H9 (cell line): ENCODE measurements at regions not wholly inside any gene's neighbourhood (a gene's known extent, or its start where the extent isn't known, plus 50 kb on each side); places are given as distances from the start of the nearest gene placed in this dataset.

ENCODE experiments used
- DNase-seq: peaks from one replicate; pipeline ENCODE4 v3.0.0-alpha.2; 2017
- H2AFZ ChIP-seq: one replicate; pipeline ENCODE4 v1.6.1; 2013; ENCODE audit warnings: mild to moderate bottlenecking, low read length, control low read depth, moderate library complexity
- H2AK5ac ChIP-seq: 2 replicates; pipeline ENCODE4 v1.6.1; 2013; ENCODE audit warnings: low read length, control low read depth, mixed read lengths; ENCODE audit not compliant: insufficient read length
- H2BK120ac ChIP-seq: one replicate; pipeline ENCODE4 v1.6.1; 2013; ENCODE audit warnings: low read depth, mild to moderate bottlenecking, low read length, control low read depth, inconsistent platforms; ENCODE audit not compliant: poor library complexity, severe bottlenecking
- H2BK12ac ChIP-seq: 2 replicates; pipeline ENCODE4 v1.6.1; 2013; ENCODE audit warnings: low read length, control low read depth, mixed read lengths, low read depth; ENCODE audit not compliant: insufficient read length
- H2BK15ac ChIP-seq: 2 replicates; pipeline ENCODE4 v1.6.1; 2013; ENCODE audit warnings: low read depth, low read length, control low read depth
- H2BK20ac ChIP-seq: one replicate; pipeline ENCODE4 v1.6.1; 2013; ENCODE audit warnings: low read depth, mild to moderate bottlenecking, low read length, control low read depth, inconsistent platforms; ENCODE audit not compliant: poor library complexity, severe bottlenecking
- H2BK5ac ChIP-seq: 2 replicates; pipeline ENCODE4 v1.6.1; 2013; ENCODE audit warnings: low read length, control low read depth, mixed read lengths; ENCODE audit not compliant: insufficient read length
- H3K14ac ChIP-seq: 2 replicates; pipeline ENCODE4 v1.6.1; 2013; ENCODE audit warnings: low read length, control low read depth; ENCODE audit not compliant: insufficient read depth
- H3K18ac ChIP-seq: 2 replicates; pipeline ENCODE4 v1.6.1; 2013; ENCODE audit warnings: low read depth, mild to moderate bottlenecking, mixed read lengths, low read length, control low read depth; ENCODE audit not compliant: insufficient read length
- H3K23ac ChIP-seq: 2 replicates; pipeline ENCODE4 v1.6.1; 2013; ENCODE audit warnings: low read length, control low read depth, mixed read lengths, low read depth; ENCODE audit not compliant: insufficient read length
- H3K23me2 ChIP-seq: 2 replicates; pipeline ENCODE4 v1.6.1; 2013; ENCODE audit warnings: low read depth, mild to moderate bottlenecking, mixed read lengths, low read length, control low read depth; ENCODE audit not compliant: insufficient read length, poor library complexity, severe bottlenecking
- H3K27ac ChIP-seq: 2 replicates; pipeline ENCODE4 v1.5.1; 2013; ENCODE audit warnings: low read length, control low read depth, mixed read lengths, low read depth; ENCODE audit not compliant: insufficient read length
- H3K27me3 ChIP-seq: 2 replicates; pipeline ENCODE4 v1.6.1; 2013; ENCODE audit warnings: low read length, control low read depth, inconsistent platforms; ENCODE audit not compliant: insufficient read depth
- H3K4ac ChIP-seq: 2 replicates; pipeline ENCODE4 v1.6.1; 2013; ENCODE audit warnings: low read depth, mild to moderate bottlenecking, control low read depth, inconsistent platforms, low read length, moderate library complexity
- H3K4me1 ChIP-seq: 2 replicates; pipeline ENCODE4 v1.6.1; 2013; ENCODE audit warnings: low read length, control low read depth, inconsistent platforms; ENCODE audit not compliant: insufficient read depth
- H3K4me2 ChIP-seq: 2 replicates; pipeline ENCODE4 v1.6.1; 2013; ENCODE audit warnings: low read length, control low read depth, mixed read lengths; ENCODE audit not compliant: insufficient read length, insufficient read depth
- H3K56ac ChIP-seq: 2 replicates; pipeline ENCODE4 v1.6.1; 2013; ENCODE audit warnings: low read depth, mild to moderate bottlenecking, mixed read lengths, low read length, control low read depth; ENCODE audit not compliant: insufficient read length
- H3K79me1 ChIP-seq: 2 replicates; pipeline ENCODE4 v1.6.1; 2013; ENCODE audit warnings: low read depth, mild to moderate bottlenecking, moderate library complexity, low read length, control low read depth, inconsistent platforms; ENCODE audit not compliant: insufficient read depth, poor library complexity, severe bottlenecking
- H3K79me2 ChIP-seq: 2 replicates; pipeline ENCODE4 v1.6.1; 2013; ENCODE audit warnings: low read length, control low read depth, inconsistent platforms; ENCODE audit not compliant: insufficient read depth
- H3K9ac ChIP-seq: 2 replicates; pipeline ENCODE4 v1.6.1; 2013; ENCODE audit warnings: low read length, control low read depth, mixed read lengths; ENCODE audit not compliant: insufficient read length; ENCODE audit errors: extremely low read depth
- H3K9me3 ChIP-seq: one replicate; pipeline ENCODE4 v1.6.1; 2013; ENCODE audit warnings: low read depth, low read length, inconsistent platforms; ENCODE audit not compliant: control insufficient read depth
- H3T11ph ChIP-seq: one replicate; pipeline ENCODE4 v1.6.1; 2013; ENCODE audit warnings: mild to moderate bottlenecking, low read length, control low read depth, inconsistent platforms
- H4K20me1 ChIP-seq: one replicate; pipeline ENCODE4 v1.6.1; 2013; ENCODE audit not compliant: control insufficient read depth, insufficient read length, insufficient read depth
- H4K5ac ChIP-seq: 2 replicates; pipeline ENCODE4 v1.6.1; 2013; ENCODE audit warnings: low read depth, mild to moderate bottlenecking, mixed read lengths, low read length, control low read depth; ENCODE audit not compliant: insufficient read length
- H4K8ac ChIP-seq: replicated peaks from 2 replicates; pipeline ENCODE4 v1.6.1; 2013; ENCODE audit warnings: low read length, control low read depth, mixed read lengths, low read depth; ENCODE audit not compliant: insufficient read length
- H4K91ac ChIP-seq: 2 replicates; pipeline ENCODE4 v1.6.1; 2013; ENCODE audit warnings: low read depth, mild to moderate bottlenecking, moderate library complexity, mixed read lengths, low read length, control low read depth; ENCODE audit not compliant: insufficient read length
- H3K27ac Mint-ChIP-seq, 3 experiments: 2 replicates in 2 of 3; 3 replicates in 1 of 3; pipeline ENCODE4 v1.8.0; 2020 to 2021; ENCODE audit warnings: mixed read lengths in 3 of 3, mild to moderate bottlenecking in 1 of 3, moderate library complexity in 1 of 3
- H3K27me3 Mint-ChIP-seq: 2 replicates; pipeline ENCODE4 v1.8.0; 2021; ENCODE audit warnings: low read depth, mild to moderate bottlenecking, moderate library complexity, mixed read lengths
- H3K36me3 Mint-ChIP-seq, 3 experiments: 2 replicates in 2 of 3; 3 replicates in 1 of 3; pipeline ENCODE4 v1.8.0; 2020 to 2021; ENCODE audit warnings: low read depth in 3 of 3, mixed read lengths in 3 of 3; ENCODE audit not compliant: insufficient read depth in 1 of 3
- H3K4me1 Mint-ChIP-seq, 2 experiments: 2 replicates each; pipeline ENCODE4 v1.8.0; 2020; ENCODE audit warnings: mixed read lengths in 2 of 2
- H3K4me3 Mint-ChIP-seq, 2 experiments: 2 replicates in 1 of 2; 3 replicates in 1 of 2; pipeline ENCODE4 v1.8.0; 2020 to 2021; ENCODE audit warnings: mild to moderate bottlenecking in 2 of 2, mixed read lengths in 2 of 2, moderate library complexity in 1 of 2
- H3K9me3 Mint-ChIP-seq, 2 experiments: 2 replicates in 1 of 2; 3 replicates in 1 of 2; pipeline ENCODE4 v1.8.0; 2020; ENCODE audit warnings: mild to moderate bottlenecking in 2 of 2, mixed read lengths in 2 of 2, moderate library complexity in 1 of 2
- WGBS: extraction: QIAGEN DNeasy Blood & Tissue Kit; methylation state at CpG from one replicate; pipeline ENCODE4 v1.1.7; 2013; ENCODE audit warnings: missing lambda C conversion rate, low lambda C conversion rate, mixed read lengths; ENCODE audit not compliant: insufficient read length; ENCODE audit errors: extremely low coverage; 5-methylcytosine and 5-hydroxymethylcytosine counted together
- TF ChIP-seq, protein P1 (sequence below): fragments of 200-600 bp; sonication (generic); conservative IDR thresholded peaks from 3 replicates; pipeline ENCODE4 v1.8.0; 2021; ENCODE audit warnings: antibody characterized with exemption, mild to moderate bottlenecking

DNA sequence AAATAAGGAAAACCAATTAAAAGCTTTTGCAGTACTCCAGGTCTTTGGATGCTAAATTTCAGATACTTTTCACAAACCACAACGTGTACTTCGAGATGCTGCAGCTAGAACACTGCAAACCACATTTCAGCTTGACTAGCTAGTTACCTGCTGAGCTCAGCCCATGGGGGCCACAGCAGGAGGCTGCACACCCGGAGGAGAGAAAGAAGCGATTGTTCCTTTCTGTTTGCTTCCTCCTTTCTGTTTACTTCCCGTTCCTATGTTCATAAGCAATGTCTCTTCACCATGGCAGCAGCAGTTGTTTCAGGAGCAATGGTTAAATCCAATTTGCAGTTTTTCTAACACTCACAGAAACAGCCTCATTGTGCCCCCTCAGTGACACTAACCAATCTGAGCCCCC is 225.6 kb upstream of the FGGY start:
- Histone ChIP-seq H3K14ac (no peak overlapping the region), H2BK15ac (no peak overlapping the region), H2AFZ (no peak overlapping the region), H4K8ac (no peak overlapping the region), H3K9me3 (no peaks in the 10 kb centered on the region), H2BK120ac (no peak overlapping the region), H3K27ac (no peak overlapping the region), H2BK20ac (no peak overlapping the region), H3K56ac (no peak overlapping the region), H3K4me1 (peaks cover 3% of the 10 kb centered on the region), H3K23me2 (no peaks in the 10 kb centered on the region), H4K5ac (no peak overlapping the region), H3K4me2 (no peak overlapping the region), H2BK5ac (no peak overlapping the region), H3K18ac (no peak overlapping the region), H3K79me1 (no peaks in the 10 kb centered on the region), H4K20me1 (no peaks in the 10 kb centered on the region), H3K79me2 (no peaks in the 10 kb centered on the region), H3K9ac (no peak overlapping the region), H3K27me3 (no peaks in the 10 kb centered on the region), H2BK12ac (no peak overlapping the region), H3K23ac (no peak overlapping the region), H3T11ph (no peak overlapping the region), H3K4ac (no peak overlapping the region), H2AK5ac (no peak overlapping the region), H4K91ac (no peak overlapping the region)
- no peaks in the 10 kb centered on the region for H3K36me3 Mint-ChIP-seq
- WGBS = no CpG with 5 or more reads among the region's 5 CpGs
- no peaks in the 10 kb centered on the region for H3K9me3 Mint-ChIP-seq
- H3K4me1 Mint-ChIP-seq = peaks cover 56 to 58% of the 10 kb centered on the region in 2 experiments
- peak overlapping the region in 2 of 3 experiments; percentile 63 to 66; a peak in 5 of 7 replicates for H3K27ac Mint-ChIP-seq
- DNase-seq = no peak
- TF ChIP-seq, protein P1, sequence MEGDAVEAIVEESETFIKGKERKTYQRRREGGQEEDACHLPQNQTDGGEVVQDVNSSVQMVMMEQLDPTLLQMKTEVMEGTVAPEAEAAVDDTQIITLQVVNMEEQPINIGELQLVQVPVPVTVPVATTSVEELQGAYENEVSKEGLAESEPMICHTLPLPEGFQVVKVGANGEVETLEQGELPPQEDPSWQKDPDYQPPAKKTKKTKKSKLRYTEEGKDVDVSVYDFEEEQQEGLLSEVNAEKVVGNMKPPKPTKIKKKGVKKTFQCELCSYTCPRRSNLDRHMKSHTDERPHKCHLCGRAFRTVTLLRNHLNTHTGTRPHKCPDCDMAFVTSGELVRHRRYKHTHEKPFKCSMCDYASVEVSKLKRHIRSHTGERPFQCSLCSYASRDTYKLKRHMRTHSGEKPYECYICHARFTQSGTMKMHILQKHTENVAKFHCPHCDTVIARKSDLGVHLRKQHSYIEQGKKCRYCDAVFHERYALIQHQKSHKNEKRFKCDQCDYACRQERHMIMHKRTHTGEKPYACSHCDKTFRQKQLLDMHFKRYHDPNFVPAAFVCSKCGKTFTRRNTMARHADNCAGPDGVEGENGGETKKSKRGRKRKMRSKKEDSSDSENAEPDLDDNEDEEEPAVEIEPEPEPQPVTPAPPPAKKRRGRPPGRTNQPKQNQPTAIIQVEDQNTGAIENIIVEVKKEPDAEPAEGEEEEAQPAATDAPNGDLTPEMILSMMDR = no peak
- H3K27me3 Mint-ChIP-seq = no peaks in the 10 kb centered on the region
- H3K4me3 Mint-ChIP-seq = peak overlapping the region in 1 of 2 experiments; percentile 4; a peak in 1 of 5 replicates
